ENCODE measurements at regions not wholly inside any gene's neighbourhood (a gene's known extent, or its start where the extent isn't known, plus 50 kb on each side); places are given as distances from the start of the nearest gene placed in this dataset.

GRCh38 chr5:37930350-37930749 lies 90.5 kb upstream of the GDNF start:
- TF ChIP-seq, protein P1, sequence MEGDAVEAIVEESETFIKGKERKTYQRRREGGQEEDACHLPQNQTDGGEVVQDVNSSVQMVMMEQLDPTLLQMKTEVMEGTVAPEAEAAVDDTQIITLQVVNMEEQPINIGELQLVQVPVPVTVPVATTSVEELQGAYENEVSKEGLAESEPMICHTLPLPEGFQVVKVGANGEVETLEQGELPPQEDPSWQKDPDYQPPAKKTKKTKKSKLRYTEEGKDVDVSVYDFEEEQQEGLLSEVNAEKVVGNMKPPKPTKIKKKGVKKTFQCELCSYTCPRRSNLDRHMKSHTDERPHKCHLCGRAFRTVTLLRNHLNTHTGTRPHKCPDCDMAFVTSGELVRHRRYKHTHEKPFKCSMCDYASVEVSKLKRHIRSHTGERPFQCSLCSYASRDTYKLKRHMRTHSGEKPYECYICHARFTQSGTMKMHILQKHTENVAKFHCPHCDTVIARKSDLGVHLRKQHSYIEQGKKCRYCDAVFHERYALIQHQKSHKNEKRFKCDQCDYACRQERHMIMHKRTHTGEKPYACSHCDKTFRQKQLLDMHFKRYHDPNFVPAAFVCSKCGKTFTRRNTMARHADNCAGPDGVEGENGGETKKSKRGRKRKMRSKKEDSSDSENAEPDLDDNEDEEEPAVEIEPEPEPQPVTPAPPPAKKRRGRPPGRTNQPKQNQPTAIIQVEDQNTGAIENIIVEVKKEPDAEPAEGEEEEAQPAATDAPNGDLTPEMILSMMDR (IDR thresholded peaks at IDR 0.05; ENCODE audit: low read length) = no peak
- no peak for TF ChIP-seq EZH2 (IDR thresholded peaks at IDR 0.05; ENCODE audit: borderline replicate concordance, low read length)
